Fibroblast of lung (primary cell): ENCODE measurements at regions not wholly inside any gene's neighbourhood (a gene's known extent, or its start where the extent isn't known, plus 50 kb on each side); places are given as distances from the start of the nearest gene placed in this dataset.

Experiments
- EZH2 ChIP-seq: IDR thresholded peaks from 2 replicates; pipeline ENCODE4 v1.5.1; 2012; ENCODE audit warnings: low read length, control low read depth, mild to moderate bottlenecking; ENCODE audit errors: missing control alignments
- TF ChIP-seq, protein P1 (sequence below), 2 donors: IDR thresholded peaks in 1 of 2; conservative IDR thresholded peaks in 1 of 2; 1 replicate in 1 of 2; 2 replicates in 1 of 2; pipeline ENCODE4 v1.5.1; 2011 to 2012; ENCODE audit warnings: low read length in 2 of 2, control low read depth in 1 of 2, inconsistent platforms in 1 of 2, low read depth in 1 of 2, mild to moderate bottlenecking in 1 of 2

DNA sequence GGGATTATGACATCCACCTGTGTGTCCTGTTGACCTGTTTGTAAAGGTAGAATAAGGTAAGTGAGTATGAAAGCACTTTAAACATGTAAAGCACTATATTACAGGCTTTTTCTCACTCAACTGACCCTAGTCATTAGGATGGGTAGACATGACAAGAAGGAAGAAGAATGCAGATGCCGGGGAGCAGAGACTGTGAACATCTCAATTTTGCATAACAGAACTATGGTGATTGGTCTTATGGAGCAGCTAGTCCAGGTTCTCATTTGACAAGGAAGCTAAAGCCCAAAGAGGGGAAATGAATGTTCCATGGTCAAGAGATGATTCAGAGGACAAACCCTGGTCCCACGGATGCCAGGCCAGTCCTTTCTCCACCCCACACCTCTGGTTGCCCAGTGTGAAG lies 200.1 kb upstream of the BCL6 start:
- TF ChIP-seq, protein P1, sequence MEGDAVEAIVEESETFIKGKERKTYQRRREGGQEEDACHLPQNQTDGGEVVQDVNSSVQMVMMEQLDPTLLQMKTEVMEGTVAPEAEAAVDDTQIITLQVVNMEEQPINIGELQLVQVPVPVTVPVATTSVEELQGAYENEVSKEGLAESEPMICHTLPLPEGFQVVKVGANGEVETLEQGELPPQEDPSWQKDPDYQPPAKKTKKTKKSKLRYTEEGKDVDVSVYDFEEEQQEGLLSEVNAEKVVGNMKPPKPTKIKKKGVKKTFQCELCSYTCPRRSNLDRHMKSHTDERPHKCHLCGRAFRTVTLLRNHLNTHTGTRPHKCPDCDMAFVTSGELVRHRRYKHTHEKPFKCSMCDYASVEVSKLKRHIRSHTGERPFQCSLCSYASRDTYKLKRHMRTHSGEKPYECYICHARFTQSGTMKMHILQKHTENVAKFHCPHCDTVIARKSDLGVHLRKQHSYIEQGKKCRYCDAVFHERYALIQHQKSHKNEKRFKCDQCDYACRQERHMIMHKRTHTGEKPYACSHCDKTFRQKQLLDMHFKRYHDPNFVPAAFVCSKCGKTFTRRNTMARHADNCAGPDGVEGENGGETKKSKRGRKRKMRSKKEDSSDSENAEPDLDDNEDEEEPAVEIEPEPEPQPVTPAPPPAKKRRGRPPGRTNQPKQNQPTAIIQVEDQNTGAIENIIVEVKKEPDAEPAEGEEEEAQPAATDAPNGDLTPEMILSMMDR (conservative IDR thresholded peaks at IDR 0.05 in 1 of 2, IDR thresholded peaks at IDR 0.05 in 1 of 2; ENCODE audit: low read depth in 1 of 2, low read length in 2 of 2) = no peak
- TF ChIP-seq EZH2 = no peak
